ENCODE measurements at regions not wholly inside any gene's neighbourhood (a gene's known extent, or its start where the extent isn't known, plus 50 kb on each side); places are given as distances from the start of the nearest gene placed in this dataset.

DNA sequence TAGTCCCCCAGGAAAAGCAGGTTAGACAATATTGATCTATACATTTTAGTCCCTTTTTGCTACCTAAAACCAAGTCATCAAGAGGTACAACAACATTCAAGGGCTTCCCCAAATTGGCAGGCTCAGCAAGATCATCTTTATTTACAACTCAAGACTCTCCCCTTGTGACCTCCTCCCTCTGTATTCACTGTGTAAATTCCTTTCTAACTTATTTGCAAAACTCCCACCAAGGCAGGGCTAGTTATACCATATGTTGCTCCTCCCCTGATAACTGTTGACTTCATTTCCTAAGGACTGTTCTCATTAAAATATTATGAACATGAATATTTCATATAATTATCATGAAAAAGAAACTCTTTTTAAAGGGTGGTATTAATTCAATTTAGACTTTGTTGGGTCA lies 275.6 kb downstream of the DTHD1 start:
- Histone ChIP-seq H2AFZ (ENCODE audit: low read depth, low read length) (no peak overlapping the region), H4K20me1 (ENCODE audit: insufficient read depth, low read length) (no peaks in the 10 kb centered on the region), H3K4me3 (ENCODE audit: low read length) (no peak overlapping the region), H3K27me3 (ENCODE audit: low read depth, low read length) (no peaks in the 10 kb centered on the region), H3K36me3 (replicated peaks; ENCODE audit: low read depth, low read length) (no peaks in the 10 kb centered on the region), H3K4me1 (ENCODE audit: low read length) (peaks cover 3% of the 10 kb centered on the region), H3K4me2 (ENCODE audit: low read length) (no peak overlapping the region), H3K79me2 (ENCODE audit: low read length) (no peaks in the 10 kb centered on the region), H3K27ac (ENCODE audit: low read length) (no peak overlapping the region), H3K9me3 (ENCODE audit: insufficient read depth, low read length) (no peaks in the 10 kb centered on the region), H3K9ac (ENCODE audit: low read length) (no peak overlapping the region)
- TF ChIP-seq EZH2phosphoT487 (IDR thresholded peaks at IDR 0.05; ENCODE audit: low read depth), result no peak
- TF ChIP-seq, protein P1, sequence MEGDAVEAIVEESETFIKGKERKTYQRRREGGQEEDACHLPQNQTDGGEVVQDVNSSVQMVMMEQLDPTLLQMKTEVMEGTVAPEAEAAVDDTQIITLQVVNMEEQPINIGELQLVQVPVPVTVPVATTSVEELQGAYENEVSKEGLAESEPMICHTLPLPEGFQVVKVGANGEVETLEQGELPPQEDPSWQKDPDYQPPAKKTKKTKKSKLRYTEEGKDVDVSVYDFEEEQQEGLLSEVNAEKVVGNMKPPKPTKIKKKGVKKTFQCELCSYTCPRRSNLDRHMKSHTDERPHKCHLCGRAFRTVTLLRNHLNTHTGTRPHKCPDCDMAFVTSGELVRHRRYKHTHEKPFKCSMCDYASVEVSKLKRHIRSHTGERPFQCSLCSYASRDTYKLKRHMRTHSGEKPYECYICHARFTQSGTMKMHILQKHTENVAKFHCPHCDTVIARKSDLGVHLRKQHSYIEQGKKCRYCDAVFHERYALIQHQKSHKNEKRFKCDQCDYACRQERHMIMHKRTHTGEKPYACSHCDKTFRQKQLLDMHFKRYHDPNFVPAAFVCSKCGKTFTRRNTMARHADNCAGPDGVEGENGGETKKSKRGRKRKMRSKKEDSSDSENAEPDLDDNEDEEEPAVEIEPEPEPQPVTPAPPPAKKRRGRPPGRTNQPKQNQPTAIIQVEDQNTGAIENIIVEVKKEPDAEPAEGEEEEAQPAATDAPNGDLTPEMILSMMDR (IDR thresholded peaks at IDR 0.05; ENCODE audit: low read depth, low read length), result no peak

DNA sequence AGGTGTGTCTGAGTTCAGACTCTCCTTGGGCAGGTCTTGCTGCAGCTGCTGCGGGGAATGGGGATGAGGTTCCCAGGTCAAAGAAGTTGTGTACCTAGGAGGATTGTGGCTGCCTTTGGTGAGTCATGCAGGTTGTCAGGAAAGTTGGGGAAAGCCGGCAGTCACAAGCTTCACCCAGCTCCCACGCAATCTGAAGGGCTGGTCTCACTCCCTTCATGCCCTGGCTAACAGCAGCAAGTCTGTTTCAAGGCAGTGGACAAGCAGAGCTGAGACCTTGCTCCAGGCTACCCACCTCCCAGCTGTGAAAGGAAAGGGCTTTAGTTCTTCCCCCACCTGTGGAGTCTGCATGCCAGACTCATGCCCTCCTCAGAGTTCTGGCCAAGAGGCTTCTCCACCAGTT lies 287.2 kb downstream of the DTHD1 start:
- TF ChIP-seq EZH2phosphoT487 (IDR thresholded peaks at IDR 0.05; ENCODE audit: low read depth), result no peak
- TF ChIP-seq, protein P1 (IDR thresholded peaks at IDR 0.05; ENCODE audit: low read depth, low read length), result no peak
- no peak overlapping the region for H3K4me3 ChIP-seq (ENCODE audit: low read length)
- peaks cover 8% of the 10 kb centered on the region for H3K4me1 ChIP-seq (ENCODE audit: low read length)
- H3K27me3 ChIP-seq (ENCODE audit: low read depth, low read length), result no peaks in the 10 kb centered on the region
- no peaks in the 10 kb centered on the region for H3K79me2 ChIP-seq (ENCODE audit: low read length)
- no peak overlapping the region for H2AFZ ChIP-seq (ENCODE audit: low read depth, low read length)
- H3K9me3 ChIP-seq (ENCODE audit: insufficient read depth, low read length), result no peaks in the 10 kb centered on the region
- no peak overlapping the region for H3K4me2 ChIP-seq (ENCODE audit: low read length)
- H3K27ac ChIP-seq (ENCODE audit: low read length), result no peak overlapping the region
- no peaks in the 10 kb centered on the region for H3K36me3 ChIP-seq (replicated peaks; ENCODE audit: low read depth, low read length)
- no peaks in the 10 kb centered on the region for H4K20me1 ChIP-seq (ENCODE audit: insufficient read depth, low read length)
- no peak overlapping the region for H3K9ac ChIP-seq (ENCODE audit: low read length)

DNA sequence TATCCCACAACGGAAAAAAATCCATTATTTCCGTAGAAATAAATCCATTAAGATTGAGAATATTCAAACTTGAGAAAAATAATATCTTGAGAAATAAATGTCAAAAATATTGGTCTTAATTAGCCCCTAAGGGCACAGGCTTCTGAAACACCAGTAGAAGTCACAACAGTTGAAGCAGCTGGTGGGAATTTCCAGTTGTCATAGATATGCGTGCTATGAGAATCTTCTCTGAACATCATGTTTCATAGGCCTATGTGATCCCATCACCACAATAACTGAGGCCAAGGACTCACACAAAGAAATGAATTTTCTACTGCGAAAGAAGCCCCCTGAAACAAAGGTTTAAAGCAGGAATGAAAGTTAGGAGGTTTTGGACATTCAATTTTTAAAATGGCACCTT lies 292.0 kb downstream of the DTHD1 start:
- no peak overlapping the region for H3K4me2 ChIP-seq (ENCODE audit: low read length)
- H2AFZ ChIP-seq (ENCODE audit: low read depth, low read length), result no peak overlapping the region
- no peak overlapping the region for H3K4me3 ChIP-seq (ENCODE audit: low read length)
- peaks cover 11% of the 10 kb centered on the region; the same call in 1 of the 2 replicates for H3K9me3 ChIP-seq (ENCODE audit: insufficient read depth, low read length)
- no peaks in the 10 kb centered on the region for H3K36me3 ChIP-seq (replicated peaks; ENCODE audit: low read depth, low read length)
- H3K79me2 ChIP-seq (ENCODE audit: low read length), result no peaks in the 10 kb centered on the region
- no peaks in the 10 kb centered on the region for H3K27me3 ChIP-seq (ENCODE audit: low read depth, low read length)
- no peak overlapping the region for H3K27ac ChIP-seq (ENCODE audit: low read length)
- H3K9ac ChIP-seq (ENCODE audit: low read length), result no peak overlapping the region
- H3K4me1 ChIP-seq (ENCODE audit: low read length), result peaks cover 8% of the 10 kb centered on the region
- TF ChIP-seq, protein P1 (IDR thresholded peaks at IDR 0.05; ENCODE audit: low read depth, low read length), result no peak
- no peak for TF ChIP-seq EZH2phosphoT487 (IDR thresholded peaks at IDR 0.05; ENCODE audit: low read depth)
- H4K20me1 ChIP-seq (ENCODE audit: insufficient read depth, low read length), result no peaks in the 10 kb centered on the region

DNA sequence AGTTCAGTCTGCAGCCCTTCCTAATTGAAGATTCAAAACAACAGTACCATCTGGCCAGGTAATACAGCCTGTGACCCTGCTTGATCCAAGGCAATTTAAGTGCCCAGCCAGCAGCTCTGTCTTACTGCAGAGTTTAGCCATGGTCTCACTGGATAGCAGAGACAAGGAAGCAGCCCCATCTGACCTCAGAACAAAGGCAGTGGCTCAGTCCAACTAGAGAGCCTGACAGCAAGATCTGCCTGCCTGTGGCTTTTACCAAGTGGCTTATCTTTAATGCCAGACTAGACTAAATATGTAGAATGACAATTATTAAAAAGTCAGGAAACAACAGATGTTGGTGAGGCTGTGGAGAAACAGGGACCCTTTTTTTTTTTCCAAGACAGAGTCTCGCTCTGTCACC lies 293.4 kb downstream of the DTHD1 start:
- H4K20me1 ChIP-seq (ENCODE audit: insufficient read depth, low read length), result no peaks in the 10 kb centered on the region
- no peak overlapping the region for H2AFZ ChIP-seq (ENCODE audit: low read depth, low read length)
- H3K36me3 ChIP-seq (replicated peaks; ENCODE audit: low read depth, low read length), result no peaks in the 10 kb centered on the region
- no peak overlapping the region for H3K4me3 ChIP-seq (ENCODE audit: low read length)
- no peak overlapping the region for H3K4me2 ChIP-seq (ENCODE audit: low read length)
- no peaks in the 10 kb centered on the region for H3K27me3 ChIP-seq (ENCODE audit: low read depth, low read length)
- H3K9ac ChIP-seq (ENCODE audit: low read length), result no peak overlapping the region
- TF ChIP-seq, protein P1 (IDR thresholded peaks at IDR 0.05; ENCODE audit: low read depth, low read length), result no peak
- TF ChIP-seq EZH2phosphoT487 (IDR thresholded peaks at IDR 0.05; ENCODE audit: low read depth), result no peak
- H3K9me3 ChIP-seq (ENCODE audit: insufficient read depth, low read length), result peaks cover 11% of the 10 kb centered on the region; the same call in 1 of the 2 replicates
- H3K4me1 ChIP-seq (ENCODE audit: low read length), result peaks cover 1% of the 10 kb centered on the region
- no peaks in the 10 kb centered on the region for H3K79me2 ChIP-seq (ENCODE audit: low read length)
- no peak overlapping the region for H3K27ac ChIP-seq (ENCODE audit: low read length)
